Ishikawa (cell line): ENCODE measurements at regions not wholly inside any gene's neighbourhood (a gene's known extent, or its start where the extent isn't known, plus 50 kb on each side); places are given as distances from the start of the nearest gene placed in this dataset.

Experiments
- CEBPB ChIP-seq: IDR thresholded peaks from 2 replicates; pipeline ENCODE4 v1.6.1; 2012
- CREB1 ChIP-seq: IDR thresholded peaks from 2 replicates; pipeline ENCODE4 v1.6.1; 2012; ENCODE audit warnings: low read depth
- EGR1 ChIP-seq: IDR thresholded peaks from 2 replicates; pipeline ENCODE4 v1.6.1; 2012
- EP300 ChIP-seq: IDR thresholded peaks from 2 replicates; pipeline ENCODE4 v1.6.1; 2012; ENCODE audit warnings: borderline replicate concordance
- FOXM1 ChIP-seq: IDR thresholded peaks from 2 replicates; pipeline ENCODE4 v1.6.1; 2012; ENCODE audit warnings: low read depth, borderline replicate concordance
- NFIC ChIP-seq: IDR thresholded peaks from 2 replicates; pipeline ENCODE4 v1.6.1; 2012
- RAD21 ChIP-seq: IDR thresholded peaks from 2 replicates; pipeline ENCODE4 v1.6.1; 2012; ENCODE audit warnings: low read depth
- TAF1 ChIP-seq: IDR thresholded peaks from 2 replicates; pipeline ENCODE4 v1.6.1; 2012; ENCODE audit warnings: low read depth, mild to moderate bottlenecking
- TCF12 ChIP-seq: IDR thresholded peaks from 2 replicates; pipeline ENCODE4 v1.6.1; 2012; ENCODE audit warnings: low read depth
- TEAD4 ChIP-seq: IDR thresholded peaks from 2 replicates; pipeline ENCODE4 v1.6.1; 2012
- YY1 ChIP-seq: IDR thresholded peaks from 2 replicates; pipeline ENCODE4 v1.6.1; 2012; ENCODE audit warnings: low read depth
- ZBTB7A ChIP-seq: IDR thresholded peaks from 2 replicates; pipeline ENCODE4 v1.6.1; 2012; ENCODE audit warnings: low read depth
- TF ChIP-seq, protein P1 (sequence below): IDR thresholded peaks from 2 replicates; pipeline ENCODE4 v1.6.1; 2012
- TF ChIP-seq, protein P2 (sequence below): IDR thresholded peaks from 2 replicates; pipeline ENCODE4 v1.6.1; 2012; ENCODE audit warnings: low read depth, mild to moderate bottlenecking
- TF ChIP-seq, protein P3 (sequence below): IDR thresholded peaks from 2 replicates; pipeline ENCODE4 v1.6.1; 2012

DNA sequence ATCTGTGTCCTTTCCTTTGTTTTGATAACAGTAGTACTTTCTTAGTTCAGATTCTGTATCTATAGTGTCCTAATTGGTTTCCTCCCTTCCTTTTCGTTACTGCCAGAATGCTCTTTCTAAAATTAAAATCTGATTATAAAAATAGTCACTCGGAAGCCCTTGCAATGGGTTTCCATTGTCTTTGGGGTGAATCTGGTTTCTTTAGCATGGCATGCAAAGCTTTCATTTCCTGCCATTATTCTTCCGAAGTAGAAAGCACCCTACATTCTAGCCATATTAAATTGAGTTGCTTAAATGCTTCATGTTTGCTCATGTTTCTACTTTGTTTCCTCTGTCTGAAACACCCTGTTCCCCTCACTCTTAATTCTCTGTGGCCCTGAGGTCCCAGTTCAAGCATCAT lies 53.2 kb upstream of the MACF1 start:
- TF ChIP-seq ZBTB7A (no peak), TEAD4 (no peak), CREB1 (no peak), EP300 (no peak), EGR1 (no peak), TCF12 (no peak), FOXM1 (no peak), TAF1 (no peak), RAD21 (no peak)
- TF ChIP-seq, protein P1, sequence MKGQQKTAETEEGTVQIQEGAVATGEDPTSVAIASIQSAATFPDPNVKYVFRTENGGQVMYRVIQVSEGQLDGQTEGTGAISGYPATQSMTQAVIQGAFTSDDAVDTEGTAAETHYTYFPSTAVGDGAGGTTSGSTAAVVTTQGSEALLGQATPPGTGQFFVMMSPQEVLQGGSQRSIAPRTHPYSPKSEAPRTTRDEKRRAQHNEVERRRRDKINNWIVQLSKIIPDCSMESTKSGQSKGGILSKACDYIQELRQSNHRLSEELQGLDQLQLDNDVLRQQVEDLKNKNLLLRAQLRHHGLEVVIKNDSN = no peak
- TF ChIP-seq, protein P2, sequence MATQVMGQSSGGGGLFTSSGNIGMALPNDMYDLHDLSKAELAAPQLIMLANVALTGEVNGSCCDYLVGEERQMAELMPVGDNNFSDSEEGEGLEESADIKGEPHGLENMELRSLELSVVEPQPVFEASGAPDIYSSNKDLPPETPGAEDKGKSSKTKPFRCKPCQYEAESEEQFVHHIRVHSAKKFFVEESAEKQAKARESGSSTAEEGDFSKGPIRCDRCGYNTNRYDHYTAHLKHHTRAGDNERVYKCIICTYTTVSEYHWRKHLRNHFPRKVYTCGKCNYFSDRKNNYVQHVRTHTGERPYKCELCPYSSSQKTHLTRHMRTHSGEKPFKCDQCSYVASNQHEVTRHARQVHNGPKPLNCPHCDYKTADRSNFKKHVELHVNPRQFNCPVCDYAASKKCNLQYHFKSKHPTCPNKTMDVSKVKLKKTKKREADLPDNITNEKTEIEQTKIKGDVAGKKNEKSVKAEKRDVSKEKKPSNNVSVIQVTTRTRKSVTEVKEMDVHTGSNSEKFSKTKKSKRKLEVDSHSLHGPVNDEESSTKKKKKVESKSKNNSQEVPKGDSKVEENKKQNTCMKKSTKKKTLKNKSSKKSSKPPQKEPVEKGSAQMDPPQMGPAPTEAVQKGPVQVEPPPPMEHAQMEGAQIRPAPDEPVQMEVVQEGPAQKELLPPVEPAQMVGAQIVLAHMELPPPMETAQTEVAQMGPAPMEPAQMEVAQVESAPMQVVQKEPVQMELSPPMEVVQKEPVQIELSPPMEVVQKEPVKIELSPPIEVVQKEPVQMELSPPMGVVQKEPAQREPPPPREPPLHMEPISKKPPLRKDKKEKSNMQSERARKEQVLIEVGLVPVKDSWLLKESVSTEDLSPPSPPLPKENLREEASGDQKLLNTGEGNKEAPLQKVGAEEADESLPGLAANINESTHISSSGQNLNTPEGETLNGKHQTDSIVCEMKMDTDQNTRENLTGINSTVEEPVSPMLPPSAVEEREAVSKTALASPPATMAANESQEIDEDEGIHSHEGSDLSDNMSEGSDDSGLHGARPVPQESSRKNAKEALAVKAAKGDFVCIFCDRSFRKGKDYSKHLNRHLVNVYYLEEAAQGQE = no peak

DNA sequence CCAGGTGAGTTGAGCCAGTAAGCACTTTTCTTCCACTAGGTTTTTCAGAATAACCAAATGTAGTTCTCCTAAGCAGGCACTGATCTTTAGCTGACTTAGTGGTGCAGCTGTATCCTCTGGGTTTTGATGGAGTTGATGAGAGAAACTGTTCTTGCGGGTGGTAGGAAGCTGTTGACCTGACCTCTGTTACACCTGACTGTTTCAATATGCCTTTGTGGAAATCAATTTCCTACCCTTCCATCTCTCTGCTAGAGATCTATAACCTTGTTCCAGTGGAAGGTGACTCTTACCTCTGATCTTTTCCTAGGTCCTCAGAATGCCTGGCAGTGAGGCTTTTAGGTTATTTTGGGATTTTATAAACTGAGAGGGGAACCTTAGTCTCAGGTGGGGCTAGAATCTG lies 51.6 kb upstream of the MACF1 start:
- no peak for TF ChIP-seq NFIC
- no peak for TF ChIP-seq EP300
- no peak for TF ChIP-seq EGR1
- no peak for TF ChIP-seq FOXM1
- no peak for TF ChIP-seq TCF12
- TF ChIP-seq RAD21 = no peak
- TF ChIP-seq, protein P3, sequence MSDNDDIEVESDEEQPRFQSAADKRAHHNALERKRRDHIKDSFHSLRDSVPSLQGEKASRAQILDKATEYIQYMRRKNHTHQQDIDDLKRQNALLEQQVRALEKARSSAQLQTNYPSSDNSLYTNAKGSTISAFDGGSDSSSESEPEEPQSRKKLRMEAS = no peak
- TF ChIP-seq, protein P2 = no peak
- no peak for TF ChIP-seq YY1
- TF ChIP-seq CEBPB = no peak
- TF ChIP-seq TEAD4 = no peak
- no peak for TF ChIP-seq CREB1
- no peak for TF ChIP-seq ZBTB7A
- TF ChIP-seq, protein P1 = no peak
- no peak for TF ChIP-seq TAF1

DNA sequence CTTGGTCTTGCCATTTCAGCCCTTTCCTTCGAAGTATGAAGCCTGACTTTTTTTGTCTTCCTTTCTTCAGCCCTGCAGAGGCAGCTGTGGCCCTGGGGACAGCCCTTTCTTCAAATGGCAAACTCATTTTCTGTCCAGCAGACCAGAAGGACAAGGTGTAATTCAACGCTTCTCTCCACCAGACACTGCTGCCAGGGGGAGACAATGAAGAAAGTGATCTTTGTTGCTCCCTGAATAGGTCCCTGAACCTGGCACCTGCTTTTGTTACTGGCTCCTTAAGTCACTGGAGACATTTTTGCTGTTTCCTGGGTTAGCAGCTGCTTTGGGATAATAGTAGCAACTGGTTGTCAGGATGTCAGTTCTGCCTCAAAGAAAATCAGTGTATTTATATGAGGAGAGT lies 50.8 kb upstream of the MACF1 start:
- TF ChIP-seq NFIC (no peak), RAD21 (no peak), TAF1 (no peak), TEAD4 (no peak), EP300 (no peak), CEBPB (no peak), YY1 (no peak)
- TF ChIP-seq, protein P1 = no peak
- TF ChIP-seq, protein P2 = no peak
- TF ChIP-seq, protein P3 = no peak

DNA sequence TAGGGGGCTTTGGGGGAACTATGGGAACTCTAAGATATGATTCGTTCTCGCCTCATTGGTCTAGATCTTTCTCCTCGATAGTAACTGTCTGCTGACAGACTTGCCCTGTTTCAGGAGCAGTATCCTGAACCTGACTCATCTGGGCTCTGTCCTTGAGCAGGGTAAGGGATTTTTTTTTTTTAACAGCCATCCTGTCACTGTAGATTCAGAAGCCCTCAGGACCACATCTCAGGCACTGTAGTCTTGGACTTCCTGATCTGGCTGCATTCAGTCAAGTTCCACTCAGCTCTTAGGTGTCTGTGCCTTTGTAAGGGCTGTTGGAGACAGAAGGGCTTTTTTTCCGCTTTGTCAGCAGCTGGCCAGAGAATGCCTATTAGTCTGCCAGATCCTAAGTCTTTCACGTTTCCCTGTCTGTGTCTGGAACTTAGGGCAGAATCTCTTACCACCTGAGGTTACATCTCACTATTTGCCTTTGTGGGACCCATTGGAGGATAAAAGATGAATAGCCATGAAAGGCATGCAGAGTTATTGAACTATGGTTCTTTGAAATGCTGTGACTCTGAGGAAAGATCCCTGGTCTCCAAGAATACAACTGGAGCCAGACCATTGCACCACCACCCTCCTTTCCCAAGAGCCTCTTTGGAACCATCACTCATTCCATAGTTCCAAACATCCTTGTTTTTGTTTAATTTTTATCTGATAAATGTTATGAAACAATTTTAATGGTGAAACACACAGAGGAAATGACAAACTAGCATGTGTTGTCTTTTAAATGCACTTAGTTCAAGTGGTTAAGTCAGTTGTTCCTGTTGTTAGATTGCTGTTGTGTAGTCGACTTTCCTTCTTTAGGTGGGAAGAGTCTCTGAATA lies 49.7 kb upstream of the MACF1 start:
- TF ChIP-seq RAD21 = no peak
- TF ChIP-seq TEAD4 = no peak
- no peak for TF ChIP-seq FOXM1
- TF ChIP-seq NFIC = no peak
- TF ChIP-seq YY1 = no peak
- TF ChIP-seq, protein P2 = no peak
- TF ChIP-seq, protein P1 = no peak
- TF ChIP-seq, protein P3 = no peak
- TF ChIP-seq EGR1 = no peak
- TF ChIP-seq TCF12 = no peak
- no peak for TF ChIP-seq CREB1
- no peak for TF ChIP-seq ZBTB7A
- no peak for TF ChIP-seq CEBPB
- TF ChIP-seq TAF1 = no peak
- TF ChIP-seq EP300 = no peak
